C4-2B (cell line): ENCODE measurements at regions not wholly inside any gene's neighbourhood (a gene's known extent, or its start where the extent isn't known, plus 50 kb on each side); places are given as distances from the start of the nearest gene placed in this dataset.

ENCODE experiments used
- ZFX ChIP-seq: fragments of 450-650 bp; IDR thresholded peaks from 2 replicates; pipeline ENCODE4 v1.6.1; 2017
- TF ChIP-seq, protein P1 (sequence below): fragments of 450-650 bp; conservative IDR thresholded peaks from 2 replicates; pipeline ENCODE4 v1.5.1; 2017; ENCODE audit warnings: mild to moderate bottlenecking

DNA sequence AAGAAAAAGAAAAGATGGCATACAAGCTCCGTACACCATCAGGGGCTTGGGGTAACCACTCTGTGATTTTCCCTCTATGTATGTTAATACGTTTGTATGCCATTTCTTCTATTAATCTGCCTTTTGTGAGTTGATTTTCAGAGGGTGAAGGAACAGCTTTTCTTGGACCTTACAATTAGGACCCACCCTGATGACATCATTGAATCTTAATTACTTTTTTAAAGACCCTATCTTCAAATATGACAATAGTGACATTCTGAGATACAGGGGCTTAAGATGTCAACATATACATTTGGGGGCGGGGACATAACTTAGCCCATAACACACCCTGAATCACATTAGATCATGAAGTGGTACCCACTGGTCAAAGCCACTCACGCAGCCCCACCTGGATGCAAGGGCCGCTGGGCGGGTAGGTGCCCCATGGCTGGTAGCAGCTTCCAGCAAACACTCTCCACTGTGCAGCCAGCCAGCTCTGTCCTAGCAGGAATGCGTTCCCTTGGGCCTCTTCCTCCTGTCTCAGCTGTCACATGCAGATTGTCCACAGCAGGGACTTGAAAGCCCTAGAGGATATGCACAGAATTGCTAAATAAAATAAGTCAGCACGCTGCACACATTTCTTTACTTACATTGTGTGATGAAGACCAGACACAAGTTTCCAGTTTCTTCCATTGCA lies 74.5 kb downstream of the FOXF2 start:
- TF ChIP-seq, protein P1, sequence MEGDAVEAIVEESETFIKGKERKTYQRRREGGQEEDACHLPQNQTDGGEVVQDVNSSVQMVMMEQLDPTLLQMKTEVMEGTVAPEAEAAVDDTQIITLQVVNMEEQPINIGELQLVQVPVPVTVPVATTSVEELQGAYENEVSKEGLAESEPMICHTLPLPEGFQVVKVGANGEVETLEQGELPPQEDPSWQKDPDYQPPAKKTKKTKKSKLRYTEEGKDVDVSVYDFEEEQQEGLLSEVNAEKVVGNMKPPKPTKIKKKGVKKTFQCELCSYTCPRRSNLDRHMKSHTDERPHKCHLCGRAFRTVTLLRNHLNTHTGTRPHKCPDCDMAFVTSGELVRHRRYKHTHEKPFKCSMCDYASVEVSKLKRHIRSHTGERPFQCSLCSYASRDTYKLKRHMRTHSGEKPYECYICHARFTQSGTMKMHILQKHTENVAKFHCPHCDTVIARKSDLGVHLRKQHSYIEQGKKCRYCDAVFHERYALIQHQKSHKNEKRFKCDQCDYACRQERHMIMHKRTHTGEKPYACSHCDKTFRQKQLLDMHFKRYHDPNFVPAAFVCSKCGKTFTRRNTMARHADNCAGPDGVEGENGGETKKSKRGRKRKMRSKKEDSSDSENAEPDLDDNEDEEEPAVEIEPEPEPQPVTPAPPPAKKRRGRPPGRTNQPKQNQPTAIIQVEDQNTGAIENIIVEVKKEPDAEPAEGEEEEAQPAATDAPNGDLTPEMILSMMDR = no peak
- no peak for TF ChIP-seq ZFX
